ENCODE measurements at regions not wholly inside any gene's neighbourhood (a gene's known extent, or its start where the extent isn't known, plus 50 kb on each side); places are given as distances from the start of the nearest gene placed in this dataset.

DNA sequence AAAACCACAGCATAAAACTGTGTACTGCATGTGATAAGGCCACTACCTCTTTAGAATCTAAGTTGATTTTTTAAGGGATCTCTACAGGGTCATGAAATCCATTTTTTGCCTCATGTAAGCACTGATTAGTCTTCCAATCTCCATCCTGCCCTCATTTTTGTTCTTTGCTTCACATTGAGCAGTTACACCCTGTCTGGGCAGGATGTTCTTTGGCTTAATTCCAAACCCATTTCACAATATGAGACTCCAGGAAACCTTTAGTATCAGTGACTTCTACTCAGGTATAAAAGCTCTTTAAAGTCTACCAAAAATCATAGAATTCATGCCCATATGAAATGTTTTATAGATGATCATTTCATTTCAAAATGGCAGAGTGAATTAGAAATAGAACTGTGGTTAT, 592.6 kb downstream of the TBC1D4 start:
- TF ChIP-seq POLR2A (IDR thresholded peaks at IDR 0.05; ENCODE audit: low read length) = no peak
- no peak for TF ChIP-seq GATA1 (IDR thresholded peaks at IDR 0.05; ENCODE audit: low read depth, low read length)

Data from erythroblast (primary cell).